Endothelial cell of umbilical vein (primary cell): ENCODE measurements at regions not wholly inside any gene's neighbourhood (a gene's known extent, or its start where the extent isn't known, plus 50 kb on each side); places are given as distances from the start of the nearest gene placed in this dataset.

Source experiments
- BruUV-seq: library from RNA; stranded (reverse); fragments of 400-500 nt; replicated peaks from 2 replicates; lab custom pipeline; 2021; lab: Mats Ljungman, UMichigan
- CTCF ChIA-PET: fragments of 300-600, 350-600 bp; sonication (Branson Sonifier 250); formaldehyde crosslinking; loops from one replicate; lab custom pipeline; 2021; ENCODE audit warnings: antibody characterized with exemption, inconsistent platforms; lab: Charles Lee
- POLR2A ChIA-PET: fragments of 300-600, 350-600 bp; sonication (Branson Sonifier 250); formaldehyde crosslinking; loops from one replicate; lab custom pipeline; 2021; ENCODE audit warnings: antibody characterized with exemption, inconsistent platforms; lab: Charles Lee
- DNase-seq: peaks from one replicate; pipeline ENCODE4 v3.0.0-alpha.2; 2011; ENCODE audit warnings: low read depth, low spot score
- FAIRE-seq: peaks from 2 replicates; lab custom pipeline; 2011; peaks lifted over from hg19 to GRCh38; lab: Jason Lieb, UNC
- H2AFZ ChIP-seq: 2 replicates; pipeline ENCODE4 v1.6.0; 2012; ENCODE audit warnings: low read depth, low read length, control low read depth, inconsistent platforms
- H3K27ac ChIP-seq: 2 replicates; pipeline ENCODE4 v1.5.1; 2011; ENCODE audit warnings: low read depth, mild to moderate bottlenecking, control low read depth, low read length, moderate library complexity; ENCODE audit not compliant: insufficient read depth
- H3K27me3 ChIP-seq, 2 experiments: 2 replicates each; pipeline versions ENCODE4 v1.6.0 to v1.6.1; 2011; ENCODE audit warnings: low read length in 2 of 2, mixed read lengths in 1 of 2; ENCODE audit not compliant: control insufficient read depth in 2 of 2, insufficient read depth in 2 of 2
- H3K36me3 ChIP-seq, 2 experiments: 2 replicates in 1 of 2; 3 replicates in 1 of 2; pipeline ENCODE4 v1.5.1; 2011; ENCODE audit warnings: low read length in 2 of 2, mild to moderate bottlenecking in 1 of 2, moderate library complexity in 1 of 2; ENCODE audit not compliant: control insufficient read depth in 2 of 2, insufficient read depth in 2 of 2; ENCODE audit errors: extremely low read depth in 1 of 2
- H3K4me1 ChIP-seq: 3 replicates; pipeline ENCODE4 v1.5.1; 2011; ENCODE audit warnings: mild to moderate bottlenecking, low read length; ENCODE audit not compliant: control insufficient read depth, insufficient read depth; ENCODE audit errors: extremely low read depth
- H3K4me2 ChIP-seq: 2 replicates; pipeline ENCODE4 v1.6.1; 2011; ENCODE audit warnings: low read length, control low read depth, mixed read lengths; ENCODE audit not compliant: insufficient read depth
- H3K4me3 ChIP-seq, 3 experiments: fragments of 200-600 bp in 1 of 3; sonication (generic), shearing (Covaris generic) in 1 of 3; replicated peaks in 1 of 3; 2 replicates each; pipeline ENCODE4 v1.5.1; 2011 to 2016; ENCODE audit warnings: control low read depth in 3 of 3, low read length in 3 of 3, mild to moderate bottlenecking in 2 of 3, inconsistent platforms in 1 of 3, low read depth in 1 of 3, moderate library complexity in 1 of 3; ENCODE audit not compliant: insufficient read depth in 1 of 3
- H3K79me2 ChIP-seq: 2 replicates; pipeline ENCODE4 v1.6.0; 2012; ENCODE audit warnings: low read length, inconsistent platforms; ENCODE audit not compliant: control insufficient read depth, insufficient read depth
- H3K9ac ChIP-seq: replicated peaks from 2 replicates; pipeline ENCODE3; 2011; ENCODE audit warnings: low read length, control low read depth; ENCODE audit not compliant: insufficient read depth; ENCODE audit errors: extremely low read depth
- H3K9me1 ChIP-seq: replicated peaks from 3 replicates; pipeline ENCODE4 v1.6.0; 2011; ENCODE audit warnings: mild to moderate bottlenecking, low read length; ENCODE audit not compliant: control insufficient read depth, insufficient read depth; ENCODE audit errors: extremely low read depth
- H3K9me3 ChIP-seq: replicated peaks from 2 replicates; pipeline ENCODE4 v1.5.1; 2012; ENCODE audit warnings: low read length, inconsistent platforms; ENCODE audit not compliant: control insufficient read depth, insufficient read depth
- H4K20me1 ChIP-seq: replicated peaks from 2 replicates; pipeline ENCODE3; 2011; ENCODE audit warnings: mild to moderate bottlenecking, low read length; ENCODE audit not compliant: control insufficient read depth, insufficient read depth; ENCODE audit errors: extremely low read depth
- CTCF ChIP-seq, 2 donors: IDR thresholded peaks; 1 replicate in 1 of 2; 2 replicates in 1 of 2; pipeline ENCODE4 v1.5.1; 2011; ENCODE audit warnings: low read length in 2 of 2, mild to moderate bottlenecking in 2 of 2, moderate library complexity in 2 of 2, control low read depth in 1 of 2, inconsistent platforms in 1 of 2, low read depth in 1 of 2; ENCODE audit not compliant: insufficient read depth in 1 of 2; ENCODE audit errors: extremely low read depth in 1 of 2
- EZH2 ChIP-seq: IDR thresholded peaks from 2 replicates; pipeline ENCODE4 v1.6.1; 2012; ENCODE audit warnings: borderline replicate concordance, low read depth, mild to moderate bottlenecking, moderate library complexity, low read length, inconsistent platforms; ENCODE audit not compliant: severe bottlenecking
- FOS ChIP-seq: IDR thresholded peaks from 2 replicates; pipeline ENCODE4 v1.6.1; 2011; ENCODE audit warnings: mild to moderate bottlenecking, low read length, moderate library complexity, borderline replicate concordance; ENCODE audit not compliant: insufficient read depth
- GATA2 ChIP-seq: IDR thresholded peaks from 2 replicates; pipeline ENCODE4 v1.7.0; 2011; ENCODE audit warnings: low read depth, mild to moderate bottlenecking, moderate library complexity, mixed read lengths, low read length; ENCODE audit not compliant: insufficient read length, insufficient read depth
- JUN ChIP-seq: IDR thresholded peaks from 2 replicates; pipeline ENCODE4 v1.6.1; 2011; ENCODE audit warnings: borderline replicate concordance, low read depth; ENCODE audit not compliant: insufficient read length, insufficient read depth
- MAX ChIP-seq: IDR thresholded peaks from 2 replicates; pipeline ENCODE4 v1.6.1; 2011; ENCODE audit not compliant: insufficient read depth, insufficient read length
- MYC ChIP-seq: IDR thresholded peaks from one replicate; pipeline ENCODE4 v1.6.1; 2011; ENCODE audit warnings: mild to moderate bottlenecking, low read depth, low read length
- POLR2A ChIP-seq: IDR thresholded peaks from 2 replicates; pipeline ENCODE4 v1.6.1; 2012; ENCODE audit warnings: low read depth, mild to moderate bottlenecking, control low read depth, low read length
- POLR2AphosphoS5 ChIP-seq: IDR thresholded peaks from 2 replicates; pipeline ENCODE4 v1.6.1; 2012; ENCODE audit warnings: low read depth, mild to moderate bottlenecking, control low read depth, low read length, moderate library complexity; ENCODE audit not compliant: insufficient read depth
- dilution Hi-C: fragments of 300-500 bp; cut with MboI; formaldehyde crosslinking; loops from one replicate; pipeline ENCODE4 v1.15.0; 2019; ENCODE audit warnings: low sequenced_read_pairs; ENCODE audit not compliant: extremely low pct_ligation_motif_present
- intact Hi-C: fragments of 100-400 bp; cut with micrococcal nuclease; formaldehyde crosslinking; loops from one replicate; pipeline ENCODE4 v1.10.0; 2022

GRCh38 chr7:119999738-120000475 lies 273.1 kb upstream of the KCND2 start:
- Histone ChIP-seq H4K20me1 (no peaks in the 10 kb centered on the region), H3K36me3 (no peaks in the 10 kb centered on the region), H3K79me2 (no peaks in the 10 kb centered on the region), H3K27ac (no peak overlapping the region), H3K27me3 (no peaks in the 10 kb centered on the region), H3K9ac (no peak overlapping the region), H2AFZ (no peak overlapping the region), H3K4me2 (no peak overlapping the region), H3K4me3 (no peak overlapping the region), H3K9me3 (no peaks in the 10 kb centered on the region), H3K4me1 (no peaks in the 10 kb centered on the region), H3K9me1 (no peaks in the 10 kb centered on the region)
- FAIRE-seq (no peak), DNase-seq (no peak)
- intact Hi-C loops, result no loop called here
- no TSS peak for BruUV-seq
- dilution Hi-C loops, result no loop called here
- TF ChIP-seq CTCF (IDR thresholded peaks at IDR 0.05; ENCODE audit: extremely low read depth in 1 of 2, insufficient read depth in 1 of 2, low read depth in 1 of 2, low read length in 2 of 2), result no peak
- no peak for TF ChIP-seq POLR2AphosphoS5
- no peak for TF ChIP-seq MAX
- TF ChIP-seq JUN, result no peak
- TF ChIP-seq MYC, result no peak
- no peak for TF ChIP-seq FOS
- no peak for TF ChIP-seq EZH2
- no peak for TF ChIP-seq GATA2
- TF ChIP-seq POLR2A, result no peak
- POLR2A ChIA-PET, result interaction anchor here (0.7 kb wide), 1 partner anchor 89 kb away, joined by 4 read pairs; no protein-coding TSS in a partner anchor
- CTCF ChIA-PET, result no interaction called here
